ENCODE measurements at regions not wholly inside any gene's neighbourhood (a gene's known extent, or its start where the extent isn't known, plus 50 kb on each side); places are given as distances from the start of the nearest gene placed in this dataset.

GRCh38 chr5:106189121-106189809, 1481.5 kb downstream of the EFNA5 start:
- no peaks in the 10 kb centered on the region for H3K9me3 ChIP-seq (replicated peaks; ENCODE audit: control insufficient read depth, low read depth, low read length)
- H3K36me3 ChIP-seq (ENCODE audit: control insufficient read depth, insufficient read depth, low read length), result no peaks in the 10 kb centered on the region
- no peak overlapping the region for H3K27ac ChIP-seq (ENCODE audit: low read length)
- DNase-seq, result no peak
- H3K4me1 ChIP-seq (ENCODE audit: control insufficient read depth, insufficient read depth, low read length), result no peaks in the 10 kb centered on the region
- no peak overlapping the region for H3K4me3 ChIP-seq (ENCODE audit: low read length)
- no peaks in the 10 kb centered on the region for H3K27me3 ChIP-seq (ENCODE audit: control insufficient read depth, insufficient read depth, low read length)
- WGBS (ENCODE audit: insufficient coverage), result no CpG with 5 or more reads among the region's 3 CpGs

- no peaks in the 10 kb centered on the region for H3K36me3 ChIP-seq (ENCODE audit: control insufficient read depth, insufficient read depth, low read length)
- no peak for DNase-seq
- WGBS (ENCODE audit: insufficient coverage), result no CpG with 5 or more reads among the region's 3 CpGs
- no peak overlapping the region for H3K4me3 ChIP-seq (ENCODE audit: low read length)
- H3K27ac ChIP-seq (ENCODE audit: low read length), result no peak overlapping the region
- no peaks in the 10 kb centered on the region for H3K4me1 ChIP-seq (ENCODE audit: control insufficient read depth, insufficient read depth, low read length)
- no peaks in the 10 kb centered on the region for H3K27me3 ChIP-seq (ENCODE audit: control insufficient read depth, insufficient read depth, low read length)
- H3K9me3 ChIP-seq (replicated peaks; ENCODE audit: control insufficient read depth, low read depth, low read length), result no peaks in the 10 kb centered on the region
Measured at GRCh38 chr5:106185661-106186081, 1485.1 kb downstream of the EFNA5 start.

- Histone ChIP-seq H3K4me1 (ENCODE audit: control insufficient read depth, insufficient read depth, low read length) (no peaks in the 10 kb centered on the region), H3K36me3 (ENCODE audit: control insufficient read depth, insufficient read depth, low read length) (no peaks in the 10 kb centered on the region), H3K27ac (ENCODE audit: low read length) (no peak overlapping the region), H3K4me3 (ENCODE audit: low read length) (no peak overlapping the region), H3K9me3 (replicated peaks; ENCODE audit: control insufficient read depth, low read depth, low read length) (no peaks in the 10 kb centered on the region), H3K27me3 (ENCODE audit: control insufficient read depth, insufficient read depth, low read length) (no peaks in the 10 kb centered on the region)
- WGBS (ENCODE audit: insufficient coverage), result no CpG with 5 or more reads among the region's 3 CpGs
- DNase-seq, result no peak
Measured at GRCh38 chr5:106174903-106175302, 1495.8 kb downstream of the EFNA5 start.

GRCh38 chr5:106172681-106173532, 1497.8 kb downstream of the EFNA5 start:
- DNase-seq, result no peak
- H3K36me3 ChIP-seq (ENCODE audit: control insufficient read depth, insufficient read depth, low read length), result no peaks in the 10 kb centered on the region
- no peaks in the 10 kb centered on the region for H3K4me1 ChIP-seq (ENCODE audit: control insufficient read depth, insufficient read depth, low read length)
- H3K27ac ChIP-seq (ENCODE audit: low read length), result no peak overlapping the region
- no peaks in the 10 kb centered on the region for H3K9me3 ChIP-seq (replicated peaks; ENCODE audit: control insufficient read depth, low read depth, low read length)
- no peak overlapping the region for H3K4me3 ChIP-seq (ENCODE audit: low read length)
- 91% methylated on average over 4 of the region's 7 CpGs for WGBS (ENCODE audit: insufficient coverage)
- H3K27me3 ChIP-seq (ENCODE audit: control insufficient read depth, insufficient read depth, low read length), result no peaks in the 10 kb centered on the region

GRCh38 chr5:106171708-106172107, 1499.0 kb downstream of the EFNA5 start:
- Histone ChIP-seq H3K4me3 (ENCODE audit: low read length) (no peak overlapping the region), H3K36me3 (ENCODE audit: control insufficient read depth, insufficient read depth, low read length) (no peaks in the 10 kb centered on the region), H3K27me3 (ENCODE audit: control insufficient read depth, insufficient read depth, low read length) (no peaks in the 10 kb centered on the region), H3K4me1 (ENCODE audit: control insufficient read depth, insufficient read depth, low read length) (no peaks in the 10 kb centered on the region), H3K9me3 (replicated peaks; ENCODE audit: control insufficient read depth, low read depth, low read length) (no peaks in the 10 kb centered on the region), H3K27ac (ENCODE audit: low read length) (no peak overlapping the region)
- WGBS (ENCODE audit: insufficient coverage), result no CpG with 5 or more reads among the region's 2 CpGs
- DNase-seq, result no peak

GRCh38 chr5:106171132-106171531, 1499.6 kb downstream of the EFNA5 start:
- Histone ChIP-seq H3K9me3 (replicated peaks; ENCODE audit: control insufficient read depth, low read depth, low read length) (no peaks in the 10 kb centered on the region), H3K27ac (ENCODE audit: low read length) (no peak overlapping the region), H3K27me3 (ENCODE audit: control insufficient read depth, insufficient read depth, low read length) (no peaks in the 10 kb centered on the region), H3K4me3 (ENCODE audit: low read length) (no peak overlapping the region), H3K36me3 (ENCODE audit: control insufficient read depth, insufficient read depth, low read length) (no peaks in the 10 kb centered on the region), H3K4me1 (ENCODE audit: control insufficient read depth, insufficient read depth, low read length) (no peaks in the 10 kb centered on the region)
- no peak for DNase-seq

GRCh38 chr5:106167766-106168165, 1503.0 kb downstream of the EFNA5 start:
- Histone ChIP-seq H3K4me3 (ENCODE audit: low read length) (no peak overlapping the region), H3K27ac (ENCODE audit: low read length) (no peak overlapping the region), H3K36me3 (ENCODE audit: control insufficient read depth, insufficient read depth, low read length) (no peaks in the 10 kb centered on the region), H3K27me3 (ENCODE audit: control insufficient read depth, insufficient read depth, low read length) (no peaks in the 10 kb centered on the region), H3K9me3 (replicated peaks; ENCODE audit: control insufficient read depth, low read depth, low read length) (no peaks in the 10 kb centered on the region), H3K4me1 (ENCODE audit: control insufficient read depth, insufficient read depth, low read length) (no peaks in the 10 kb centered on the region)
- DNase-seq, result peak; percentile 27
- WGBS (ENCODE audit: insufficient coverage), result no CpG with 5 or more reads among the region's 1 CpG

GRCh38 chr5:106163233-106163632, 1507.5 kb downstream of the EFNA5 start:
- DNase-seq, result no peak
- no peaks in the 10 kb centered on the region for H3K4me1 ChIP-seq (ENCODE audit: control insufficient read depth, insufficient read depth, low read length)
- WGBS (ENCODE audit: insufficient coverage), result 100% methylated on average over 2 of the region's 12 CpGs
- H3K9me3 ChIP-seq (replicated peaks; ENCODE audit: control insufficient read depth, low read depth, low read length), result no peaks in the 10 kb centered on the region
- H3K36me3 ChIP-seq (ENCODE audit: control insufficient read depth, insufficient read depth, low read length), result no peaks in the 10 kb centered on the region
- no peak overlapping the region for H3K27ac ChIP-seq (ENCODE audit: low read length)
- H3K27me3 ChIP-seq (ENCODE audit: control insufficient read depth, insufficient read depth, low read length), result no peaks in the 10 kb centered on the region
- H3K4me3 ChIP-seq (ENCODE audit: low read length), result no peak overlapping the region

GRCh38 chr5:106159616-106160015, 1511.1 kb downstream of the EFNA5 start:
- Histone ChIP-seq H3K36me3 (ENCODE audit: control insufficient read depth, insufficient read depth, low read length) (no peaks in the 10 kb centered on the region), H3K27me3 (ENCODE audit: control insufficient read depth, insufficient read depth, low read length) (no peaks in the 10 kb centered on the region), H3K4me1 (ENCODE audit: control insufficient read depth, insufficient read depth, low read length) (no peaks in the 10 kb centered on the region), H3K4me3 (ENCODE audit: low read length) (no peak overlapping the region), H3K27ac (ENCODE audit: low read length) (no peak overlapping the region), H3K9me3 (replicated peaks; ENCODE audit: control insufficient read depth, low read depth, low read length) (no peaks in the 10 kb centered on the region)
- no peak for DNase-seq
- WGBS (ENCODE audit: insufficient coverage), result 60% methylated on average over 1 of the region's 2 CpGs

GRCh38 chr5:106154280-106154716, 1516.4 kb downstream of the EFNA5 start:
- Histone ChIP-seq H3K36me3 (ENCODE audit: control insufficient read depth, insufficient read depth, low read length) (no peaks in the 10 kb centered on the region), H3K27ac (ENCODE audit: low read length) (no peak overlapping the region), H3K9me3 (replicated peaks; ENCODE audit: control insufficient read depth, low read depth, low read length) (no peaks in the 10 kb centered on the region), H3K4me3 (ENCODE audit: low read length) (no peak overlapping the region), H3K4me1 (ENCODE audit: control insufficient read depth, insufficient read depth, low read length) (no peaks in the 10 kb centered on the region), H3K27me3 (ENCODE audit: control insufficient read depth, insufficient read depth, low read length) (no peaks in the 10 kb centered on the region)
- 96% methylated on average over 29 of the region's 35 CpGs for WGBS (ENCODE audit: insufficient coverage)
- DNase-seq, result no peak

All from muscle of leg (tissue), 3 donors.